Midbrain (tissue), 1 donor: ENCODE measurements at regions not wholly inside any gene's neighbourhood (a gene's known extent, or its start where the extent isn't known, plus 50 kb on each side); places are given as distances from the start of the nearest gene placed in this dataset.
A peak's percentile ranks its signal among the peaks of the same experiment; 100 is the strongest.

ENCODE experiments used
- DNase-seq: peaks from one replicate; lab custom pipeline; 2025; lab: John Stamatoyannopoulos, UW

DNA sequence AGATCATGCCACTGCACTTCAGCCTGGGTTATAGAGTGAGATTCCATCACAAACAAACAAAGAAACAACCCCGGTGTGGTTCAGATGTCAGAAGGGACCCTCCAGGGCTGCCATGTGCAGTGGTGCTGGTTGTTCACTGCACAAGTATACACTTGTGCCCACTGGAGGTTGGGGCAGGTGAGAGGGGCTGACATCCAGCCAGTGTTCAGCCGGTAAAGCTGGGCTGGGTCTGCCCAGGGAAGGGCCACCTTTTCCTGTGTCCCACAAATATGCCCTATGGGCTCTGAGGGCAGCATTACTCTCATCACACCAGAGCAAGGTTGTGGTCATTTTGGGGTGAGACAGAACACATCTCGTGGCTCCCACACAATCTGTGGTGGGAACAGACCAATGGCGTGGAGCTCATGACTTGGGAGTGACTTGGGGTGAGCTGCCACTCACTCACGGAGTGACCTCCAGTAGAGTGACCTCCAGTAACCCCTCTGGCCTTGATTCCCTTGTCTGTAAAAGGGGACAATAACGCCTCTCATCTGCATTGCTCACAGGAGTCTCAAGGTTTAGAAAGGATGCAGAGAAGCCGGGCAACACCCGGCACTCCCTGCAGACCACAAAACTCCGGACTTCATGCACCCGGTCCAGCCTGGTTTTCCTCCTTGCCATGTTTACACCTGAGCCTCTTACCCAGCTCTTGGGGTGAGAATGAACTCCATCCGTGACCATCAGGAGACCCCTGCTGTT lies 69.0 kb upstream of the VRK1 start:
- DNase-seq: no peak

DNA sequence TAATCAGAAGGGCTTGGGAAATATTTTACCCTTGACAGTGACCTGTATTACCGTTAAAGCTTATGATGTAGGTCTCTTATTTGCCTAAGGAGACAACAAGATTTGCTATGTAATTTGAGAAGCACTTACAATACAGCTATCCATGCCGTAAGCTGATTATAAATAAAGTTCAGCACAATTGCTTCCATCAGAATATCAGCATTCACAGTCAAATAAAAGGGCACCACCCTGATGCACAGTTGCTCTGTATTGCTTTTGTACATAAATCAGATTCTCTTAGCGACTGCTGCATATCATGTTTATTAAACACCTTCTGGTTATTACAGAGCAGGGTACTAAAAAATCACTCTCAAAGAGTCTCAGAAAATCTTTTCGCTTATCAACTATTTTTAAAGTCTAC lies 67.3 kb upstream of the VRK1 start:
- no peak for DNase-seq

DNA sequence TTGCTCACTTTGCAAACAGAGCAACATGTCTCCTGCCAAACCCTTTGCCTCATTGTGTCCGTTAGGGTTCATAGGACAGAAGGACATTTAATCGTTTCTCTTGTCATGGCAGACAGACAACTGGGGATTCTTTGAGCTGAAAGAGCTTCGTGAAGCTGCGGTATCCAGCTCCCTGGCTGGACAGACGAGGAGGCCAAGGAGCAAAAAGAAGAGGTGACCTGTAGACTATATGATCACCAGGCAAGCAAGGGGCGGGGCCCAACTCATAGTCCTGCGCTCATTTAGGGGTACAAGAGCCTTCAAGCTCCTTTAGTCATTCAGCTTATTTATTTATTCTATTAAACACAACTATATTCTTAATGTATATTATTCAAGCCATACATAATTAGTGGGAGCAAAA lies 66.8 kb upstream of the VRK1 start:
- DNase-seq: no peak

DNA sequence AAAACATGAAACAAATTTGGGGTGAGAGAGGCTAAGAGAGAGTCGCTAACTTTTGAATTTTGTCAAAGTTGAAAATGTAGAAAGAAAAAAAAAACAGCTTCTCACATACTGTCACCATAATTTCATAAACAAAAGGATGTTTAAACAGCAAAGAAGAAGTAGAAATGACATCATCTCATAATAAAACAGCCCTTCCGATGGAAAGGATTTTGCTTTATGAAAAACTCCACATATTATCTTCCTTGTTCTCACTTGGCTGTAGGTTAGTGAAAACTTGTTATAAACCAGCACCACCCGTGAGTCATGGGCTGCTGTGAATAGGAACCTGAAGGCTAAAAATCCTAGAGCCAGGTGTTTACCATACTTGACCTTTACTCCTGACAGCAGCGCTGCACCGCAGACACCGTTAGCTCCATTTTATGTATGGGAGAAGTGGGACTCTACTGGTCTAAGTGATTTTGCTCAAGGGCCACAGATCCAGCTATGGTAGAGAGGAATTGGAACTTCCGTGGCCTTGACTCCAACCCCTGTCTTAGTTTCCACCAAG lies 63.0 kb upstream of the VRK1 start:
- no peak for DNase-seq

DNA sequence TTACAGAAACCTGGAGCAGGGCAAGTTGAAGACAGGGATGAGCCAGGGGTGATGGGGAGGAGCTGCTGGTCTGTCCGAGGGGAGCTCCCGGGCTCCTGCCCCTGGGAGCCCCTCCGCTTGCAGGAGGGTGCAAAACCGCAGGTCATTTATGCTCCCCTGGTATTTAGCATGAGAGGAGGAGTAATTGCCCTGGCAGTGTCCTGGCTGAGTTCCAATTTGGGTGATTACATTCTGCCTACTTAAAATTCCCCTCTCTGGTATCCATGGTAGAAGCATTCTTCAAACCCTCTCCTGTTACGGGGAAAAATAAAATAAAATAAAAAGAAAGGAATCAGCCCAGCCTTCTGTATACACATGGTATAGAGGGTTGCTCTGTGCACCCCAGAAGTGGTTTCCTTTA lies 61.7 kb upstream of the VRK1 start:
- DNase-seq: no peak

DNA sequence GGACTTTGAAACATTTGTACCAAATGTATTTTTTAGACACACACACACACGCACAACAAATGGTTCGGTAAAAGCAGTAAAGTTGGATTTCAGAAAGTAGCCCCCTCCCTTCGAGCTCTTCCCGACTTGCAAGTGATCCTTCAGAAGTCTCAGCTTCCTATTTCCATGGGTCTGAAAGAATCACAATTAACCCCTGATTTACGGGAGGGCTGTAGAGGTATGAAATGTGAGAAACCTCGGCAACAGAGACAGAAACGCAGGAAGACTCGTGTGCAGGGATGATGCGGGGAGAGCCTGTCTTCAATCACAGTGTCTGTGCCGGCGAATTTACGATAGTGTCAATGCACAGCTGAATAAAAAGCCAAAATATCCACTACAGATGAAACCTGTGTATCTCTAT lies 60.7 kb upstream of the VRK1 start:
- no peak for DNase-seq

DNA sequence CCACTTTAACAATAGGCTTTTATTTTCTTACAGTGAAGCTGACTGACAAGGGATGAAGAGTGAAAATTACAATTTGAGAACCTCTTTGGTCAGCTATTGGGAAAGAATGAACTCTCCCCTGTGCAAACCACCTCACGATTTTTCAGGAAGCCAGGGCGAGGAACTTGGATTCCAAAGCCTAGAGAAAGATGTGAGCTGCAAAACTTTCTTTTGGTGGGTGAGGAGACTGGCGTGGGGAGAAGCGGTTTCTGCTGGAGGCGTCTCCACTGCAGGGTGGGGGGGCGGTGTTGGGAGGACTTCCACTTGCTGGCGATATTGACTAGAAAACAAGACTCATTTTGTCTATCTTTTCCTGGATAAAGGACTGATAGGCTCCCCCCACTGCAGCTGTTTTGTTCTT lies 59.3 kb upstream of the VRK1 start:
- no peak for DNase-seq

DNA sequence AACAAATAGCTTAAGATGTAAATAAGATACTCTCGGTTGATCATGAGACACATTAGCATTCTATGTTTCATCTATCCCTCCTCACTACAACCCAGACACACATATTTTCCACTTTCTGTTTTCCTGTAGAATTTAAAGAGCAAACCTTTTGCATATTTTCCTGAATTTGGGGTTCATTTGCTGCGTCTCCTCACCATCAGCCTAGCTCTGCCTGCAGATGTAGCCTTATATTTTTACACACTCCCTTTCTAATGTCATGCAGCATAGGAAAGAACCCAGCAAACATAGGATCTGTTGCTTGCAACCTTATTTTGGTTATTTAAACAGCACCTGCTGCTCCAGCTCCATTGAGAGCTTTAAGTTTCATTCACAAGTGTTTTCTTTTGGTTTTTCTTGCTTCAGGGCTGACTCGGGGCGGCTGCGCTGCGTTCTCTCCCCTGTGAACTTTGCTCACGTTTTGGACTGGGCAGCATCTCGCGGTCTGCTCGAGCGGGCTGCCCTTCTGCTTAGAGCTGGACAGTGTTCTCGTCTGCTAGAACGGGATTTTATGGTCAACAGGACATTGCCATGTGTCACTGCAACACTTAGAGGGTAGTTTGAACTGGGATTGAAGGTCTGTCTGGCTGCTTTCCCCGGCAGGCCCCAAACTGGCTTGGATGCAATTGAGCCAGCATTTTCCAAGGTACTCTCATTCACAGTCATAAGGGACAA lies 57.8 kb upstream of the VRK1 start:
- DNase-seq: no peak

DNA sequence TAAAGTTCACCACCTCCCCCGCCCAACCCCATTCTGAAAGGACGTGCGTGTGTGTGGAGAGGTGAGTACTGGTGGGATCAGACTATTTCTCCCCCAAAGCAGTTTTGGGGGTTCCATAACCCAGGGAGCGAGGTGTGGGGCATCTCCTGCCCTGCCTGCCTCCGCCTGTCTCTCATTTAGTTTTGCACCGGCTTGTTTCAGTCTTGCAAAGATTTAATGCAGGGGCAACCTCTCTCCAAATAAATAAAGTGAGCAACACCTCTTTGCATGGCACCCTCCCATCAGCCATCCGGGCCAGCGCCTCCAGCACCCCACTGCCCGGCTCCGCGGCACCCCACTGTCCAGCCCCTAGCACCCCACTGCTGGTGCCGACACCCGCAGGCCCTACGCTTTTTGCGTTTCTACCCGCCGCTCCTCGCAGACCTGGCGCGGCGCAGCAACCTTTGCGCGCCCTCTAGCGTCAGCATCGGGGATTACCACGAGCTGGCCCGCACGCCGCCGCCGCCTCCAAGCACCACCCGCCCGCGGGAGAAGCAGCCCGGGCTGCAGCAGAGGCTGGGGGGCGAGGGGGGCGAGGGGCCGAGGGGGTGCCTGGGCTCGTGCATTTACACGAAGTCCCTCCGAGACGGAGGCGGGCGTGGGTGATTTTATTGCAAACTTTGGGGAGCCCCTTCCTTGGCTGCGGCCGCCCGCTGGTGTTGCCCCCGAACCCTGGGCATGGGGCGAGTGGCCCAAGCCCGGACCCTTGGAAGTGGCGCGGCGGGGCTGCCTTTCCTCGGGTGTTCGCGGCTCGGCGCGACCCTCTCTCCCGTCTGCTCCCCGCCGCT lies 55.8 kb upstream of the VRK1 start:
- peak; percentile 61 for DNase-seq

DNA sequence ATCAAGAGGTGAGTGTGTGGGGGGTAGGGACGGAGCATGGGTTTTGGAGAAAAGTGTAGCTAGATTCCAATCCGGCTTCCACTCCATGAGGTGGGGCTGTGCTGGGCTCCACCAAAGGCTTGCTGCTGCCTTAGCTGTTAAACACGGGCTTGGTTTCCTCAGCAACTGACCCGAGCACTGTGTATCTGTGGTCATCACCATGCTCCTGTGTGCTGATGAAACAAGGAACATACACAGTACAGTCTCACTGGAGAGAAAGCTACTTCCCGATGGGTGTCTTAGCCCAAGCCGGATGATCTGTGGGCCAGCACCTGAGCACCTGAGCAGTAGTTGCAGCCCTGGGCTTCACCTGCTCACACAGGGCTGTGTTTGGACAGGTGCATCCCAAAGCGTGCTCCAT lies 52.9 kb upstream of the VRK1 start:
- DNase-seq: no peak

DNA sequence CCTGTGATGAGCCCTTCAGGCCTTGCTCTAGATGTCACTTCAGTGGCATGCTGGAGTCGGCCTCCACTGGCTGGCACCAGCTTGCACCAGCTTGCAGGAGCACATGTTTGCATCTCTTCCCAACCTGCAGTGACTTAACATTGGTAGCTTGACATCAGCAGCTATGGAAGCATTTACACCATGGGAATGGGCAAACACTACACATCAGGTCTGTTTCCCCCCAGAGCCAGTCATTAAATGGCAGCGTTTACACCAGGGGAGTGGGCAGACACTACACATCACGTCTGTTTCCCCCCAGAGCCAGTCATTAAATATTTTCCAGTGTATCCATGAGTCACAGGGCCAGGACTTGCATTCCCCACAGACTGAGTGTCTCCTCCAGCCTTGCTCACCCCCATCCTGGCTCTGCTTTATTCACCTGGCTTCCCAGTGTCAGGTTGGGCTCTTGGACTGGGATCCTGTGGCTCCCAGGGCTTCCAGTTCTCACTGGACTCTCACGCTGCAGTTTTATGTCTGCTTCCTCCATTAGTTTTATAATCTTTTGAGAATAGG lies 51.6 kb upstream of the VRK1 start:
- DNase-seq: no peak

DNA sequence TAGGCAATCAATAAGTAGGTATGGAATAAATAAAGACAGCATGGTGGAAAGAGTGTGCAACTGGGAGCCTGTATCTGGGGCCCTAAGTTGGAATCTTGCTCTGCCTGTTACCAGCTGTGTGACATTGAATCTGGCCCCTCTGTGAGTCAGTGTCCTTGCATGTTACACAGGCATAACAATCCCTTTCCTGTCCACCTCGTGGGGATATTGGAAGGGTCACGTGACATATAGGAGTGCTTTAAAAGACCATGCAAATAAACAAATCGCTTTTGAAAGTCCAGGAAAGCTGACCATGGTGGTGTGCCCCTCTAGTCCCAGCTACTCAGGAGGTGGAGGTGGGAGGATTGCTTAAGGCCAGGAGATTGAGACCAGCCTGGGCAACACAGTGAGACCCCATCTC lies 51.1 kb upstream of the VRK1 start:
- DNase-seq: no peak

DNA sequence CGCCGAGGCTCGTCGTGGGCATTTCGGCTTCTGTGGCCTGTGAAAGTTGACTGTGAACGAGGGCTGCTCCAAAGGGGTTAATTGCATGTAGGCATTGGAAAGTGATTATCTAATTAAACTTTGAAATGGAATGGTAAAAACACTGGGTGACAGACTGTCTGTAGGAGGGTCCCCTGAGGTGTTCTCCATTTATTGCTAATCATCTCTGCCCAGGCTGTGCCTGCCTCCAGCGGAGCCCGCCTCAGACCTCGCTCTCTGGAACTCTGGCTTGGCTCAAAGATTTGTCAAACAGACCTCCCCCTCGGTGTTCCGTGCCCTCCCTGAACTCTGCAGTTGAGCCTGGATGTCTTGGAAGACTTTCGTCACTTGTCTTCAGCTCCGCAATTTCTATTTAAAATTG lies 50.2 kb upstream of the VRK1 start:
- DNase-seq: no peak
